HG02571 (cell line): ENCODE measurements at regions not wholly inside any gene's neighbourhood (a gene's known extent, or its start where the extent isn't known, plus 50 kb on each side); places are given as distances from the start of the nearest gene placed in this dataset.

Source experiments
- ATAC-seq: cut with Tn5 transposase; IDR thresholded peaks from one replicate; pipeline ENCODE4 v1.9.1; 2021; ENCODE audit warnings: mild to moderate bottlenecking, moderate library complexity; ENCODE audit not compliant: unreplicated experiment

DNA sequence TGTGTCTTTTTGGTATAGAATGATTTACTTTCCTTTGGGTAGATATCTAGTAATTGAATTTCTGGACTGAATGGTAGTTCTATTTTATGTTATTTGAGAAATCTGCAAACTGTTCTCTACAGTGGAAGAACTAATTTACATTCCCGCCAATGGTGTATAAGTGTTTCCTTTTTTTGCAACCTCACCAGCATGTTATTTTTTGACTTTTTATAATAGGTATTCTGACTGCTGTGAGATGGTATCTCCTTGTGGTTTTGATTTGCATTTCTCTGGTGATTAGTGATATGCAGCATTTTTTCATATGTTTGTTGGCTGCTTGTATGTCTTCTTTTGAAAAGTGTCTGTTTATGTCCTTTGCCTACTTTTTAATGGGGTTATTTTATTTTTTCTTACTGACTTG is 607.2 kb downstream of the OTOL1 start:
- no peak for ATAC-seq

DNA sequence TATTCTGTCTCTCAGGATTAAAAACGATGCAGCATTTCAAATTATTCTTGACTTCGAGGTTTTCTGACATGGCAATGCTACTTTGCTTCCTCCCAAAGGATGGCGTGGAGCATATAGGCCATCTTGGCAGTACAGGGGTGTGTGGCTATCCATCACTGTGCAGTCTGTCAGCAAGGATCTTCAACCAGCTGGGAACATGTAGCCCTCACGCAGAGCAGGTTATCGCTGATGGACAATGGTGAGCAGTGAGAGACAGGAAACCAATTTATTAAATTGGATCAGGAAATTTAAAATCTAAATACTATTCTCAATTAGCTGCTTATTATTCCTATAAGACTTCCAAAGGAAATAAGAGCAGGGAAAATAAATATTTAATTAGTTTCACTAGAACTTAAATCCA is 615.3 kb downstream of the OTOL1 start:
- no peak for ATAC-seq

DNA sequence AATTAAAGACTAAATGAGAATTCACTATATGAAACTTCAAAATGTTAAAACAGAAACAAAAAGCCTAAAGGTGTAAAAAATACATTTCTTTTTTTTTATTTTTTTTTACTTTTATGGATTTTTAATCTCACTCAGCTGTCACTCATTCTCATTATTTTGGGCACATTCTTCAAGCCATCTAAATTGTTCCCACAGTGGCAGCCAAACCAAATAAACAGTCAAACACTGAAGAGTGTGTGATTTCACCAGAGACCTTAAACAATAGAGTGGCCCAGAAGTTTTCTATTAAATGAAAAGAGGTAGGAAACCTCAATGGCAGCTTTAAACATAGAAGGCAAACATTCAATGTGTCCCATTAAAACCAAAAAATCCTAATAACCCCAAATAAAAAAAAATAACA is 616.1 kb downstream of the OTOL1 start:
- ATAC-seq, result no peak

DNA sequence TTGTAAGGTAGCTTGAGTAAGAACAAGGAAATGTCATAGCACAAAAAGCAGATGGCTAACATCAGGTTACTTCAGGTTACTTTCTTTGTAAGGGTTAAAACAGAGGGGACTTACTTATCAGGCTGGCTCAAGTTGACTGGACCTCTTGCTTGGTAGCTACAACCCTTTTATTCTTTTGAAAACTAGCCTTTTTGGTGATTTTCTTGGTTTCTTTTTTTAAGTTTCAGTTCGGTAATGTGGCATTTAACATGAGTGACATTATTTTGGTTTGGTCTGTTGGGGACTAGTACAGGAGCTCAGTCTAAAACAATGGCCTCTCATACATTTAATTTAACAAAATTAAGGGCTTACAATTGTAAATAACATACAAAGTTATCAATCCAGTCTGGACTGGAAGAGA is 621.4 kb downstream of the OTOL1 start:
- ATAC-seq, result no peak

DNA sequence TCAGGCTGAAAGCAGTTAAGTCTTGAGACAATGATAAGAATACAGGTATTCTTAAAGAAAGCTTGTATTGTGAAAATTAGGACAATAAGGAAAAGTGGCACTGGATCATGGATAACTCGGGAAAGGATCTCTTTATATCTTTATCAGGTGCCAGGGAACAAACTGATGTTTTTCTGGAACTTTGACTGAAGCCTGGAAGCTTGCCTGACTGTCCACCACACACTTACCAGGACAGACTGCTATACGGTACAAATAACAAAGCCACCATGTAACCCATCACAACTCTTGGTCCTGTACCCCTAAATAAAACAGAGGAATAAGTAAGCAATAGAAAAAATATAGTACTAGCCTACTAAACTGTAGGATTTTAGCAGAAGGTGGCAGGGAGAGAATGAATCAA is 623.0 kb downstream of the OTOL1 start:
- ATAC-seq, result no peak

DNA sequence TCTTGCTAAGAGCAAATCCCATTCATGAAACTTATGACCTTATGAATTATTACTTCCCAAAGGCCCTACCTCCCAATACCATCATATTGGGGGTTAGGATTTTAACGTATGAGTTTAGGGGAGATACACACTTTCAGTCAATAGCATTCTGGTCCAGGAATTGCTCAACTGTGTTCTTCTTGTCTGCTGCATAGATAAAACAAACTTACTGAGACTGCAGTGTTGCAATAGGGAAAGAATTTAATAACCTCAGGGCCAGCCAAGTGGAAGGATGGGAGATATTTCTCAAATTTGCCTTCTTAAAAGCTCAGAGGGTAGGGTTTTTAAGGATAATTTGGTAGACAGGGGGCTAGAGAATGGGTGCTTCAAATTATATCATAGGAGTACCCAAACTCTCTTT is 625.8 kb downstream of the OTOL1 start:
- ATAC-seq, result no peak

DNA sequence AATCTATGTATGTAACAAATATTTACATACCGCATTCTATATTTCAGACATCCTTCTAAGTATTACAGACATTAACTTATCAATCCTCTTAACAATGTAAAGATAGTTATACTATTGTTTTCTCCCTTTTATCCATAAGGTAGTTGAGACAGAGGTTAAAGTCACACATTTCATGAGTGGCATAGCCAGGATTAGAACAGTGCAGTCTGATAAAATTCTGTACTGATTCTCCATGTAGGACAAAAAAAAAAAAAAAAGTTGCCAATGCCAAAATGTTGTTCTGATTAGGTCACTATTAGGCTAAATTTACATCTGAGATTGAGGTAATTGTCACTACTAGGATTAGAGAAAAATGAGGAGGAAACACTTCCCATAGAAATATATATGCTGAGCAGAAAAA is 629.2 kb downstream of the OTOL1 start:
- ATAC-seq, result no peak

DNA sequence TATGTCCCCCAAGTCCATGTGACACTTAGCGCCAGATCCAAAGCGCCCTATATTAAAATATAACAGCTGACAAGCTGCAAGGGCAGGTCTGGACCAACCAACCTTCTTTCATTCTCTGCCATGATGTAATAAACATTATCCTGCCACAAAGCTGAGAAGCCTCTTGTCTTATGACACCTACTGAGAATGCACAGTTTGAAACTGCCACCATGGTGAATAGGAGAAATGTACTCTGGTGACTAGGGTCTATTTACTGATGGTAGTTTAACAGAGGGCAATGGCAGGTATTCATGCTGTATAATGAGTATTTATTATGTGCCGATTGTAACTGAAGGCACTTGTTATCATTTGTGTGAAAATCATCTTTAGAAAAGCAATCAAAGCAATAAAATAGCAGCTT is 634.0 kb downstream of the OTOL1 start:
- no peak for ATAC-seq

DNA sequence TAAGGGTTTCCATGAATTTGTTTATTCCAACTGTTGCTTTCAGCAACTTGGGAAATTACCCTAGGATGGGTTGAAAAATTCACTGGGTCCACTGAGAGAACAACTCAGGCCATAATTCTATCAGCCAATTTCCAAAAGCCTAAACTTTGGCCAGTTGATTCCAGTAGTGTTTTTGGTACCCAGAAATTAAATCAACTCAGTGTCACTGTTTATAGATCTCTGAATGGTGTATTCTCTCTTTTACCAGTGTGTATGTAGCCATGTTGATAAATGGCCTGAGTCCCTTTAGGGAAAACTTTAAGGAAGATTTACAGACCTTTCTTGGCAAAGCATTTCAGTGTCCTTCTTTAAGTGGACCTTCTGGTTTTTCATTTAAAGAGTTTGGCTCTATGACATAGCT is 636.4 kb downstream of the OTOL1 start:
- no peak for ATAC-seq

DNA sequence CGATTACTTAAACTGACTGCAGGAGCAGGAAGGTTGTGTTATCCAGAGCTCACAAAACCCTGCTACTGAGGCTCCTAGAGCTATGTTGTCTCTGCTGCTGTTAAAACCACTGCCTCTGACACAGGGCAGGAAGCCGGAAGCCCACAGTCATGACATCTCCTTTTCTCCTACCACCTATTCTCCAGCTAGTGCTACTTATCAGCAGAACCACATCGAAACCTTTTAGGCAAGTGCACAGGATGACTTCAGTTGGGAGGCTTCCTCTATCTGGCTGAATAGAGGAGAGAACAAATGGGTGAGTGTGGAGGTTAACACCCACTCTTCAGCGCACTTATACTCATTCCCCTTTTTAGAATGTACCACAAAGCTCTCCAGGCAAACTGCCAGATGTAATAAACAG is 638.0 kb downstream of the OTOL1 start:
- no peak for ATAC-seq

DNA sequence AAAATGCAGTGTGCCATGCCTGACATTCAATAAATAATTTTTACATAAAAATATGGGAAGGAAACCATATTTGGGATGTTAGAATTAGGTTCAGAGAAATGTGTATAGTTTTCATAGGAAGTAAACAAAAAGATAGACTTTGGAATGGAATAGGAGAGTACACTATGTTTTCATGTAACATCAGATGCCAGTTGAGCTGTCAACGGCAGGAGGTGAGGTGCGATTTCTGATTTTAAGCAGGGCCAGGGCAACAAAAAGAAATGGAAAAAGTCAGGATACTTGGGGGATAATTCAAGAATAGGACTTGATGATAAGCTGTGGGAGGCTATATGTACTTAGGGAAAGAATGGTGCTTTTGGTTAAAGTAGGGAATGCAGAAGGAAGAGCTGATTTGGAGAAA is 639.5 kb downstream of the OTOL1 start:
- ATAC-seq, result no peak

DNA sequence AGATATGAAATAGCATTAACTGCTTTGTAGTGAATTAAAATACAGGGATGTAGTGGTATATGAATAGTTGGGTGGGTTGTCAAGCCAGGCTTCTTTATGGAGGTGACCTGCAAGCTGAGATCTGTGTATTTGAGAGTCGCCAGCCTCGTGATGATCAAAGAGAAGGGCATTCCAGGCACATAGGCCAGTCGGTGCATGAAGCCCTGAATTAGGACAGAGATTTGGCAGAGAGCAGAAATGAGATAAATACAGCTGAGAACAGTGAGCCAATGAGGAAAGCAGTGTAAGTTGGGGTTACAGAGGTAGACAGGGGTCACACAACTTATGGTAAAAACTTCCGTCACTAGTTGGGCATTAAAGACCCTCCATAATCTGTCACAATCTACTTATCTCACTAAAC is 641.9 kb downstream of the OTOL1 start:
- ATAC-seq, result no peak

DNA sequence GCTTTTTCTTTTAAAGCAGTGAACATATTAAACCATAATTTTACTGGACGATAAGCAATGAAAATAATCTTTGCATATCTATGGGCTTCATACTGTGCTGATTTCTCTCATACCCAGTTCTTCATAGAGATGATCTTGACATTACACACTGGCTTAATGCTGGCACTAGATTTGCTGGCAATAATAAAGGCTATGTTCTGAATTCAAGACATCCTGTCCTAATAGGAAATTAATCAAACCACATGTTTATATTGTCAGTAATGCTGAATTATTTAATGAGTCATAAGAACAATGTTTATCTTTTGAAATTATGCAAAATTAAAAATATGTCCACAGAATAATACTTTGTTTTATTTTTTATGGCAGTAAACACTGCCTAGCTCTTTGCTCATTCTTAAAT is 643.2 kb downstream of the OTOL1 start:
- ATAC-seq, result no peak

DNA sequence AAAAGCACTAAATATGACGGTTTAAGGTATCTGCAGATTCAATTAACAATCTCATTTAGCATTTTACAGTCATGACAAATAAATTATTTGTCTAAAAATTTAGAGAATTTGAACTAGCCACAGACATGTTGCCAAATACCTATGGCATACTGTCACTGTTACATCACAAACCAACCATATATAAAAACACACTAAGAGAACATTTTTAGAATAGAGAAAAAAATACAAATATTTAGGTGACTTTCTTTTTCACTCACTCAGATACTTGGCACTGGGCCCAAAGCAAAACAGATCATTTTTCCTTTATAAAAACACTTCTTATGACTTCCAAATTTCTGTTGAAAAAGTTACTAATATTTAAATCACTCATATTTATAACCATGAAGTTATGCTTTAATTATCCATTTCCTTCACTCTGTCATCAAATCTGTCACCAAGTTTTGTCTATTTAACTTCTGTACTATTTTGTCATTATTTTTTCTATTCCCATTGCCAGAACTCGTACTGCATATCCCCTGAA is 644.7 kb downstream of the OTOL1 start:
- ATAC-seq, result no peak

DNA sequence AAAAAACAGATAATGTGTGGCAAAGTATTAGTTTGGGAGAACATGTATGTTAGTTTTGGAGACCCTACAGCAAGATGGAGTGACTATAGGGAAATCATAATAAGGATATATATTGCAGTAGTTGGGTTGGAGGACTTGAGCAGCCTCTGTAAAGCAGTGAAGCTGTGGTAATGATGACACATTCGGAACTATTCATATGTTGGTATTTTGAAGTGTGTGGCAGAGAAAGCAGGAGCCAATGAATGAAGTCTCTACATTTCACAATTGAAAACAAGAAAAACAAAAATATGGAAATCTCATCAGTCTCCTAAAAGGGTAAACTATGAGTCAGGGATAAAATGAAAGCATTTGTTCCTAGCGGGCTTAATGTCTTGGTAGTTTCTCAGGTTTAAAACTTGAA is 645.9 kb downstream of the OTOL1 start:
- ATAC-seq, result no peak

DNA sequence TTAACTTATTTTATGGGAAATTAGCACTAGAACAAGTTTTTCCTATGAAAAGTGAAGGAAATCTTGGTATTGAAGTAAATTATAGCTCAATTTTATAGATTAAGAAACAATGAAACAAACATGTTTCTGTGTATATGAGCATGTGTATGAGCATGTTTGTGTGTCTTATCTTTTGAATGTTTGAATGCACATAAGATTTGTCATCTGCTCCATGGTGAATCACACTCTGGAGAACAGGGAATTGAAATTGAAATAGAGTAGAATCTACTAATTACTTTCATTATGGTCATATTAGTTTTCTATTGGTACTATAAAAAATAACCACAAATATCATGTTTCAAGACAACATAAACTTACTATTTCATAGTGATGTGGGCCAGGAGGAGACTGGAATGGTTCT is 646.6 kb downstream of the OTOL1 start:
- ATAC-seq, result no peak

DNA sequence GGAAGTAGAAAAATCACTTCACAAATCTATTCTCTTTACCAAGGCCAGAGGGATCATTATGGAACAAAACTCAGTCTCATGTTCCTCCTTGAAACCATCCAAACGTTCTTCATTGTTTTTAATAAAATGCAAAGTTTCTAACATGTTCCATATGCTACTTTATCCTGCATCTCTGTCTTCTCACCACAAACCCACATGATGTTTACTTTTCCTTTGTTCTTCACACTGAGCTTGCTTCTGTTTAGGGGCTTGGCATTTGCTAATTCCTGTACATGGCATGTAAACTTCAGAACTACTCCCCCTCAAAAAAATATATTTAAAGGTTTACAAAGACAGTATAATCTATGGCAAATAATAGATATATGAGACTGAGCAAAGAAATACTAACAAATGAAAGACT is 651.4 kb downstream of the OTOL1 start:
- ATAC-seq, result no peak

DNA sequence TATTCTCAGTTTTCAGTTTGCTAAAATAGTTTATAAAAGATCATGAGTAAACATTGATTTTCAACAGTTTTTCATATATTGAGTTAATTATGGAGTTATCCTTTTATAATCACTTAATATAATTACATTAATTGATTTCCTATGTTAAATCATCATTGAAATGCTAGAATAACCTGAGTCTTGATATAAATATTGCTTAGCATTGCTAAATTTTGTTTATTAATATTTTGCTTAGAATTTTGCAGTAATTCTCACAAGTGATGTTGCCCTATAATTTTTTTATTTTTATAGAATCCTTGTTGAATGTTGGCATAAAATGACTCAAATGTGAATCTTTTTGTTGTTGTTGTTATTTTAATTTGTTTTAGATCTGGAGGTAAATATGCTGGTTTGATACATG is 654.2 kb downstream of the OTOL1 start:
- ATAC-seq, result no peak

DNA sequence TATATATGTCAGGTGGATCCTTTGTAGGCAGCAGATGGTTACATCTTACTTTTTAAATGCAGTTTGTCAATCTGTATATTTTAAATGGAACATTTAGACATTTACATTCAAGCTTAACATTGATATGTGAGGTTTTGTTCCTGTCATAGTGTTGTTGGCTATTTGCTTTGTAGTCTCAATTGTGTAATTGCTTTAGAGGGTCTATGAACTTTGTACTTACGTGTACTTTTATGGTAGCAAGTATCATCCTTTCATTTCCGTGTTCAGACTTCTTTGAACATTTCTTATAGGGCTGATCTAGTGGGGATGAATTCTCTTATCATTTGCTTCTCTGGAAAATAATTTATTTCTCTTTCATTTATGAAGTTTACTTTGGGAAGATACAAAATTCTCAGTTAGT is 656.0 kb downstream of the OTOL1 start:
- no peak for ATAC-seq

DNA sequence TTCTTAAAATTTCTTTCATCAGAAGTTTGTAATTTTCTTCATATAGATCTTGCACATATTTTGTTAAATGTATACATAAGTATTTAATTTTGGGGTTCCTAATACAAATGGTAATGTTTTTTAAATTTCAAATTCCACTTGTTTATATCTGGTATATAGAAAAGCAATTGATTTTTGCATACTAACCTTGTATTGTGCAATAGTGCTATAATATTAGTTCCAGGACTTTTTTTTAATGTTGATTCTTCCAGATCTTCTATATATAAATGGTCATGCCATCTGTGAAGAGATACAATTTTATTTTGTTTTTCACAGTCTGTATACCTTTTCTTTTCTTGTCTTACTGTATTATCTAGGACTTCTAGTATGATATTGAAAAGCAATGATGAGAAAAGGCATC is 665.0 kb downstream of the OTOL1 start:
- no peak for ATAC-seq

DNA sequence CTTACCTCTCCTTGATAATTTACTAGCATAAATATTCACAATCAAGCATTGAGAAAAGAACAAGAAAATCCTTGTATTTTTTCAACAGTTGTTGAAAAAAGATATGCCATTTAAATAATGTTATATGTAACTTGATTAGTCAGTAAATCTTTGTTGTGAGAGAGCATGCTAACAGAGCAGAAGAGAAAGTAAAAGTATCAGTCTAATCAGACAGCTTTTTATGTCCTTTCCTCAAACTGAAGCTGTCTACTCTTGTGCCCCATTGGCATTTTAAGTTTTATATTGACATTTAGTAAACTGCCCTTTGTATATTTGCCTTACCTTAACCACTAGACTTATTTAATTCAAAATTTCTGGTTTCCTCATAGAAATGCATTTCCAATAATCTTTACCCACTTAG is 668.7 kb downstream of the OTOL1 start:
- ATAC-seq, result no peak

DNA sequence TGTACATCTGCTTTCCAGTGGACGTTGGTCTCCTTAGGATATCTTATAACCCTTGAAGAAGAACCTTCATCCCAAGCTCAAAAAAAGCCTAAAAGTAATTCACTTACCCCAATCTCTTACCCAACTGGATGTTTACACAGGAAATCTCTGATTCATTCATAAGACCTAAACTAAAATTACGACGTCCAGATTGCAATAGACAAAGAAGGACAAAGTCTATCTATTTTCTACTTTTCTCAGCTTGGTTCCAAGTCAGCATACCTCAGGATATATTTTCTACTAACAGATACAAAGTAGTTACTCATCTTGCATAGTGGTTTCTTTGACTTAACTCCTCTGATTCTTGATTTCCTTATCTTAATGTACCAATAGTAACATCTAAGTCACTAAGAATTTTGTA is 669.9 kb downstream of the OTOL1 start:
- ATAC-seq, result no peak

DNA sequence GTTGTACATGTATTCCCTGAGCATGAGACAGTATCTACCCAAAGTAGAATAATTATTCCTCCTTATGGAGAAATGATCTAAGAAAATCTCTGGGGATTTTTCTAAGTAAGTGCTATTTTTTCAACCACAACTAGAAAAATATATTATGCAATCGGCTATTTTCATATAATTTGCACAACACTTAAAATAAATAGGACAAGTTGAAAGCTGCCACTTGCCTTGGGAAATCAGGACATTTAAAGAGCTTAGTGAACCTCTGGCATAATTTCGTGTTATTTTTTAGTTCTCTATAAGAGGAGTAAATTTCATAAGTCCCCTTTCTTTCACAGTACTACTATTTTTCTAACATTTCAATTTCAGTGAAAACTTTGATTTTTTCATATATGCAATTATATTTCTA is 672.1 kb downstream of the OTOL1 start:
- ATAC-seq, result no peak

DNA sequence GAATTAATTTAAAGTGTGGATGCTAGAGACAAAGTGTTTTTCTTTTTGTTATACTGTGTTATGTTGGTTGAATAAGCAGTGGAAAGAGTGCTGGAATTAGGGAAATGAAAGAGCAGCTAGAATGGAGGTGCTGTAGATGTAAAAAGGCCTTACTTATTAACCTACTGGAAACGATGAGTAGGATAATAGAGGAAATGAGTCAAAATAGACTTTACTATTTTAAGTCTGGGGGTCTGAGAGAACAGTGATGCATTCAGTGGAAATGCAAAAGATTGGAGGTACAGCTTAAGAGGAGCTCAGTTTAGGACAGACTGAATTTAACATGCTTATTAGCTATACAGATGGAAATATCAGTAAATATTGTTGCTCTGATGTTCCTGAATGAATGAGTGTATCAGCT is 674.0 kb downstream of the OTOL1 start:
- ATAC-seq, result no peak
